Mesenchymal stem cell (in vitro differentiated cells and primary cell): ENCODE measurements at regions not wholly inside any gene's neighbourhood (a gene's known extent, or its start where the extent isn't known, plus 50 kb on each side); places are given as distances from the start of the nearest gene placed in this dataset.
"Not testable (repeated sequence)": the region's sequence is repeated elsewhere in the genome, so short reads cannot be mapped to it uniquely, and the experiment has no call there.

Experiments
- DNase-seq: peaks from one replicate; pipeline ENCODE4 v3.0.0-alpha.2; 2013
- H2AFZ ChIP-seq: one replicate; pipeline ENCODE4 v1.6.1; 2013; ENCODE audit warnings: low read depth, mild to moderate bottlenecking, control low read depth, inconsistent platforms, low read length, moderate library complexity
- H2AK5ac ChIP-seq: 2 replicates; pipeline ENCODE4 v1.6.1; 2013; ENCODE audit warnings: low read length, moderate library complexity, mild to moderate bottlenecking, inconsistent platforms; ENCODE audit not compliant: severe bottlenecking
- H2BK120ac ChIP-seq: one replicate; pipeline ENCODE4 v1.6.1; 2013; ENCODE audit warnings: low read depth, mild to moderate bottlenecking, inconsistent platforms, low read length, moderate library complexity
- H2BK12ac ChIP-seq, 2 experiments: one replicate each; pipeline ENCODE4 v1.6.1; 2013; ENCODE audit warnings: inconsistent platforms in 2 of 2, low read length in 2 of 2, mild to moderate bottlenecking in 2 of 2, moderate library complexity in 2 of 2, control low read depth in 1 of 2
- H2BK15ac ChIP-seq: one replicate; pipeline ENCODE4 v1.6.1; 2013; ENCODE audit warnings: mild to moderate bottlenecking, low read depth, inconsistent platforms; ENCODE audit not compliant: poor library complexity, severe bottlenecking
- H2BK5ac ChIP-seq: 2 replicates; pipeline ENCODE4 v1.6.1; 2013; ENCODE audit warnings: low read depth, mild to moderate bottlenecking, low read length, control low read depth, inconsistent platforms; ENCODE audit not compliant: poor library complexity, severe bottlenecking
- H3K14ac ChIP-seq, 2 experiments: one replicate each; pipeline ENCODE4 v1.6.1; 2013; ENCODE audit warnings: inconsistent platforms in 2 of 2, low read length in 2 of 2, control low read depth in 1 of 2, mild to moderate bottlenecking in 1 of 2, moderate library complexity in 1 of 2
- H3K18ac ChIP-seq, 2 experiments: one replicate each; pipeline ENCODE4 v1.6.1; 2013; ENCODE audit warnings: inconsistent platforms in 2 of 2, low read length in 2 of 2, control low read depth in 1 of 2, low read depth in 1 of 2, mild to moderate bottlenecking in 1 of 2
- H3K23ac ChIP-seq, 2 experiments: one replicate each; pipeline ENCODE4 v1.6.1; 2013; ENCODE audit warnings: inconsistent platforms in 2 of 2, low read length in 2 of 2, mild to moderate bottlenecking in 2 of 2, moderate library complexity in 2 of 2, control low read depth in 1 of 2
- H3K27ac ChIP-seq: 2 replicates; pipeline ENCODE4 v1.5.1; 2013; ENCODE audit warnings: mild to moderate bottlenecking, moderate library complexity, low read length, control low read depth, inconsistent platforms; ENCODE audit not compliant: poor library complexity, severe bottlenecking
- H3K27me3 ChIP-seq, 2 experiments: 2 replicates each; pipeline versions ENCODE4 v1.6.1 to v1.7.0; 2013; ENCODE audit warnings: low read length in 2 of 2, mild to moderate bottlenecking in 2 of 2, moderate library complexity in 2 of 2, control low read depth in 1 of 2, inconsistent platforms in 1 of 2; ENCODE audit not compliant: control insufficient read depth in 1 of 2, insufficient read depth in 1 of 2
- H3K36me3 ChIP-seq, 2 experiments: 2 replicates each; pipeline versions ENCODE4 v1.6.1 to v1.7.0; 2013; ENCODE audit warnings: low read length in 2 of 2, control low read depth in 1 of 2, inconsistent platforms in 1 of 2, low read depth in 1 of 2, mild to moderate bottlenecking in 1 of 2; ENCODE audit not compliant: insufficient read depth in 2 of 2, control insufficient read depth in 1 of 2
- H3K4ac ChIP-seq, 2 experiments: one replicate each; pipeline ENCODE4 v1.6.1; 2013; ENCODE audit warnings: inconsistent platforms in 2 of 2, low read length in 2 of 2, mild to moderate bottlenecking in 2 of 2, moderate library complexity in 2 of 2, control low read depth in 1 of 2, low read depth in 1 of 2
- H3K4me1 ChIP-seq: 2 replicates; pipeline ENCODE4 v1.6.1; 2013; ENCODE audit warnings: low read depth, low read length, control low read depth; ENCODE audit not compliant: control insufficient read depth, insufficient read depth
- H3K4me2 ChIP-seq: 2 replicates; pipeline ENCODE4 v1.6.1; 2013; ENCODE audit warnings: low read length, mild to moderate bottlenecking, inconsistent platforms; ENCODE audit not compliant: poor library complexity, severe bottlenecking
- H3K4me3 ChIP-seq, 2 experiments: 2 replicates each; pipeline versions ENCODE4 v1.5.1 to v1.7.0; 2013; ENCODE audit warnings: low read length in 2 of 2, mild to moderate bottlenecking in 2 of 2, control low read depth in 1 of 2, low read depth in 1 of 2; ENCODE audit not compliant: insufficient read depth in 1 of 2
- H3K79me1 ChIP-seq: replicated peaks from 2 replicates; pipeline ENCODE4 v1.6.1; 2013; ENCODE audit warnings: mild to moderate bottlenecking, control low read depth, low read length, inconsistent platforms; ENCODE audit not compliant: poor library complexity, severe bottlenecking
- H3K9ac ChIP-seq: 2 replicates; pipeline ENCODE4 v1.7.0; 2013; ENCODE audit warnings: mild to moderate bottlenecking, low read length, moderate library complexity
- H3K9me3 ChIP-seq: 2 replicates; pipeline ENCODE4 v1.7.0; 2013; ENCODE audit warnings: mild to moderate bottlenecking, low read length; ENCODE audit not compliant: control insufficient read depth
- H4K8ac ChIP-seq: one replicate; pipeline ENCODE4 v1.6.1; 2013; ENCODE audit warnings: inconsistent platforms, mild to moderate bottlenecking, low read length, moderate library complexity
- H4K91ac ChIP-seq: one replicate; pipeline ENCODE4 v1.6.1; 2013; ENCODE audit warnings: mild to moderate bottlenecking, low read length, inconsistent platforms
- WGBS: methylation state at CpG from one replicate; pipeline ENCODE4 v1.1.7; 2013; ENCODE audit warnings: mixed read lengths; 5-methylcytosine and 5-hydroxymethylcytosine counted together

GRCh38 chr2:582792-583528 is 94.2 kb downstream of the TMEM18 start:
- H4K8ac ChIP-seq, result no peak overlapping the region
- H3K4me1 ChIP-seq, result peaks cover 1% of the 10 kb centered on the region
- H3K9ac ChIP-seq, result no peak overlapping the region
- DNase-seq, result no peak
- H2BK12ac ChIP-seq, result no peak overlapping the region
- H3K14ac ChIP-seq, result no peak overlapping the region
- no peaks in the 10 kb centered on the region for H3K27me3 ChIP-seq
- H4K91ac ChIP-seq, result no peak overlapping the region
- no peaks in the 10 kb centered on the region for H3K9me3 ChIP-seq
- no peak overlapping the region for H3K18ac ChIP-seq
- no peak overlapping the region for H3K27ac ChIP-seq
- H2BK5ac ChIP-seq, result no peak overlapping the region
- H3K23ac ChIP-seq, result no peak overlapping the region
- H3K36me3 ChIP-seq, result no peaks in the 10 kb centered on the region
- H2AK5ac ChIP-seq, result no peak overlapping the region
- no peak overlapping the region for H2AFZ ChIP-seq
- 91% methylated on average over 54 of the region's 54 CpGs for WGBS
- no peak overlapping the region for H3K4ac ChIP-seq
- H2BK120ac ChIP-seq, result no peak overlapping the region
- no peak overlapping the region for H2BK15ac ChIP-seq
- no peaks in the 10 kb centered on the region for H3K79me1 ChIP-seq
- no peak overlapping the region for H3K4me2 ChIP-seq
- H3K4me3 ChIP-seq, result no peak overlapping the region

GRCh38 chr2:582289-582688 is 94.9 kb downstream of the TMEM18 start:
- not testable (repeated sequence) for H4K8ac ChIP-seq, H2BK15ac ChIP-seq, H4K91ac ChIP-seq, H3K27me3 ChIP-seq, H2BK5ac ChIP-seq, H3K23ac ChIP-seq, H2AK5ac ChIP-seq, H2BK12ac ChIP-seq, H3K4me3 ChIP-seq, H3K4ac ChIP-seq, H3K36me3 ChIP-seq, DNase-seq, H3K18ac ChIP-seq, H3K27ac ChIP-seq, H3K4me2 ChIP-seq, H2BK120ac ChIP-seq, H3K9me3 ChIP-seq, H3K14ac ChIP-seq, H3K79me1 ChIP-seq, H2AFZ ChIP-seq, H3K4me1 ChIP-seq, H3K9ac ChIP-seq
- 83% methylated on average over 23 of the region's 23 CpGs for WGBS

GRCh38 chr2:579961-580360 is 97.2 kb downstream of the TMEM18 start:
- H3K27ac ChIP-seq, result no peak overlapping the region
- H2BK5ac ChIP-seq, result no peak overlapping the region

GRCh38 chr2:579351-579886 is 97.8 kb downstream of the TMEM18 start:
- H3K27me3 ChIP-seq, result no peaks in the 10 kb centered on the region
- no peak overlapping the region for H3K4me2 ChIP-seq

More at GRCh38 chr2:579961-580360, 97.2 kb downstream of the TMEM18 start:
- H3K79me1 ChIP-seq, result no peaks in the 10 kb centered on the region
- whole genome bisulfite sequencing, result 72% methylated on average over 5 of the region's 8 CpGs
- no peak overlapping the region for H4K91ac ChIP-seq
- no peak overlapping the region for H3K14ac ChIP-seq
- H3K4me2 ChIP-seq, result no peak overlapping the region
- H3K4ac ChIP-seq, result no peak overlapping the region
- no peak overlapping the region for H3K9ac ChIP-seq
- H3K27me3 ChIP-seq, result no peaks in the 10 kb centered on the region
- H2BK15ac ChIP-seq, result no peak overlapping the region
- H3K36me3 ChIP-seq, result no peaks in the 10 kb centered on the region
- H2BK12ac ChIP-seq, result no peak overlapping the region
- no peak overlapping the region for H3K18ac ChIP-seq
- no peaks in the 10 kb centered on the region for H3K4me1 ChIP-seq
- H4K8ac ChIP-seq, result no peak overlapping the region
- H3K4me3 ChIP-seq, result no peak overlapping the region
- no peak for DNase-seq
- no peak overlapping the region for H2AFZ ChIP-seq
- H3K9me3 ChIP-seq, result peaks cover 8% of the 10 kb centered on the region
- no peak overlapping the region for H2BK120ac ChIP-seq
- no peak overlapping the region for H2AK5ac ChIP-seq
- no peak overlapping the region for H3K23ac ChIP-seq

More at GRCh38 chr2:579351-579886, 97.8 kb downstream of the TMEM18 start:
- Histone ChIP-seq H2BK5ac (no peak overlapping the region), H3K79me1 (no peaks in the 10 kb centered on the region), H2AFZ (no peak overlapping the region), H3K4ac (no peak overlapping the region), H3K4me3 (no peak overlapping the region), H3K9me3 (peaks cover 8% of the 10 kb centered on the region), H3K23ac (no peak overlapping the region), H3K18ac (no peak overlapping the region), H3K27ac (no peak overlapping the region), H2AK5ac (no peak overlapping the region), H2BK15ac (peak overlapping the region; percentile 36), H3K36me3 (no peaks in the 10 kb centered on the region), H3K14ac (no peak overlapping the region), H2BK12ac (no peak overlapping the region), H3K4me1 (no peaks in the 10 kb centered on the region), H4K8ac (no peak overlapping the region), H4K91ac (no peak overlapping the region), H3K9ac (no peak overlapping the region), H2BK120ac (no peak overlapping the region)
- no peak for DNase-seq
- 89% methylated on average over 8 of the region's 9 CpGs for WGBS
